HepG2 (cell line): ENCODE measurements at regions not wholly inside any gene's neighbourhood (a gene's known extent, or its start where the extent isn't known, plus 50 kb on each side); places are given as distances from the start of the nearest gene placed in this dataset.

Experiments
- BRCA1 ChIP-seq: sonication (generic); formaldehyde crosslinking; IDR thresholded peaks from 2 replicates; pipeline ENCODE4 v1.4.0; 2020; ENCODE audit warnings: missing genetic modification reagents
- CTCF ChIP-seq: sonication (generic); formaldehyde crosslinking; IDR thresholded peaks from 2 replicates; pipeline ENCODE4 v1.5.0; 2020; ENCODE audit warnings: mild to moderate bottlenecking, missing genetic modification reagents, moderate library complexity
- JDP2 ChIP-seq: sonication (generic); formaldehyde crosslinking; IDR thresholded peaks from 2 replicates; pipeline ENCODE4 v1.8.1; 2022; ENCODE audit warnings: missing genetic modification reagents, borderline replicate concordance
- RAD21 ChIP-seq: fragments of 450-650 bp; formaldehyde crosslinking; IDR thresholded peaks from 2 replicates; pipeline ENCODE4 v1.5.0; 2020; ENCODE audit warnings: mild to moderate bottlenecking
- RELA ChIP-seq: sonication (generic); formaldehyde crosslinking; IDR thresholded peaks from 2 replicates; pipeline ENCODE4 v1.4.0; 2020; ENCODE audit warnings: missing genetic modification reagents
- SIN3A ChIP-seq: IDR thresholded peaks from 2 replicates; pipeline ENCODE4 v1.6.1; 2011; ENCODE audit warnings: low read depth, mild to moderate bottlenecking, control low read depth, low read length, borderline replicate concordance
- SMARCC2 ChIP-seq: fragments of 450-650 bp; IDR thresholded peaks from 2 replicates; pipeline ENCODE4 v1.6.1; 2017; ENCODE audit warnings: antibody characterized with exemption, mild to moderate bottlenecking
- ZFP41 ChIP-seq: sonication (generic); formaldehyde crosslinking; IDR thresholded peaks from 2 replicates; pipeline ENCODE4 v1.4.0; 2020; ENCODE audit warnings: mild to moderate bottlenecking, missing genetic modification reagents, borderline replicate concordance
- ZNF383 ChIP-seq: sonication (generic); formaldehyde crosslinking; IDR thresholded peaks from 2 replicates; pipeline ENCODE4 v1.4.0; 2020; ENCODE audit warnings: missing genetic modification reagents, mild to moderate bottlenecking, borderline replicate concordance
- ZNF432 ChIP-seq: sonication (generic); formaldehyde crosslinking; IDR thresholded peaks from 2 replicates; pipeline ENCODE4 v1.5.0; 2020; ENCODE audit warnings: missing genetic modification reagents, mild to moderate bottlenecking, borderline replicate concordance
- ZNF570 ChIP-seq: sonication (generic); formaldehyde crosslinking; IDR thresholded peaks from 2 replicates; pipeline ENCODE4 v1.4.0; 2020; ENCODE audit warnings: mild to moderate bottlenecking, missing genetic modification reagents, borderline replicate concordance
- ZNF788 ChIP-seq: sonication (generic); formaldehyde crosslinking; IDR thresholded peaks from 2 replicates; pipeline ENCODE4 v1.5.0; 2020; ENCODE audit warnings: mild to moderate bottlenecking, missing genetic modification reagents, borderline replicate concordance
- TF ChIP-seq, protein P1 (sequence below): sonication (generic); formaldehyde crosslinking; IDR thresholded peaks from 2 replicates; pipeline ENCODE4 v1.8.0; 2022; ENCODE audit warnings: mild to moderate bottlenecking, missing genetic modification reagents; ENCODE audit not compliant: insufficient replicate concordance

DNA sequence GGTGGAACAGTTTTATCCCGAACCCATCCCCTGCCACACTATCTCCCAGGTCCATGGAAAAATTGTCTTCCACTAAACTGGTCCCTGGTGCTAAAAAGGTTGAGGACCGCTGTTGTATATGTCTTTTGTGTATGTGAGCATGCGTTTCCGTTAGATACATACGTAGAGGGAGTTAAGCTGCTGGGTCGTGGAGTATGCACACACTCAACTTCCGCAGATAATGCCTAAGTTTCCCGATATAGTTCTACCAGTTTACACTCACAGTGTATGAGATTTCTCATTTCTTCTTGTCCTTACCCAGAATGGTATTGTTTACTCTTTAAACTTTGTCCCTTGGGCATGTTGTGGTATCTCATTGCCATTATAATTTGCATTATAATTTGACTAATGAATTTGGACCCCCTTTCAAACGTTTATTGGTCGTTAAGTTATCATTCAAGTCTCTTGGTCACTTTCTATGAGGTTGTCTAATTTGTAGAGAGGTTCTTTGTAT lies 50.5 kb upstream of the SCAF8 start:
- no peak for TF ChIP-seq SMARCC2
- TF ChIP-seq ZNF383 (CRISPR knock-in tag) = no peak
- TF ChIP-seq CTCF = no peak
- TF ChIP-seq ZNF432 (CRISPR knock-in tag) = no peak
- no peak for TF ChIP-seq ZFP41 (CRISPR knock-in tag)
- no peak for TF ChIP-seq RAD21 (CRISPR knock-in tag)
- no peak for TF ChIP-seq RELA (CRISPR knock-in tag)
- no peak for TF ChIP-seq ZNF570 (CRISPR knock-in tag)
- no peak for TF ChIP-seq ZNF788
- TF ChIP-seq, protein P1, sequence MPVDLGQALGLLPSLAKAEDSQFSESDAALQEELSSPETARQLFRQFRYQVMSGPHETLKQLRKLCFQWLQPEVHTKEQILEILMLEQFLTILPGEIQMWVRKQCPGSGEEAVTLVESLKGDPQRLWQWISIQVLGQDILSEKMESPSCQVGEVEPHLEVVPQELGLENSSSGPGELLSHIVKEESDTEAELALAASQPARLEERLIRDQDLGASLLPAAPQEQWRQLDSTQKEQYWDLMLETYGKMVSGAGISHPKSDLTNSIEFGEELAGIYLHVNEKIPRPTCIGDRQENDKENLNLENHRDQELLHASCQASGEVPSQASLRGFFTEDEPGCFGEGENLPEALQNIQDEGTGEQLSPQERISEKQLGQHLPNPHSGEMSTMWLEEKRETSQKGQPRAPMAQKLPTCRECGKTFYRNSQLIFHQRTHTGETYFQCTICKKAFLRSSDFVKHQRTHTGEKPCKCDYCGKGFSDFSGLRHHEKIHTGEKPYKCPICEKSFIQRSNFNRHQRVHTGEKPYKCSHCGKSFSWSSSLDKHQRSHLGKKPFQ (CRISPR knock-in tag) = no peak
- no peak for TF ChIP-seq JDP2
- TF ChIP-seq SIN3A = no peak
- TF ChIP-seq BRCA1 (CRISPR knock-in tag) = no peak
